Stimulated activated naive CD4-positive, alpha-beta T cell (primary cell): ENCODE measurements at regions not wholly inside any gene's neighbourhood (a gene's known extent, or its start where the extent isn't known, plus 50 kb on each side); places are given as distances from the start of the nearest gene placed in this dataset.

Experiments used
- DNase-seq, 6 experiments: peaks; one replicate each; lab custom pipeline; 2025; lab: John Stamatoyannopoulos, UW

DNA sequence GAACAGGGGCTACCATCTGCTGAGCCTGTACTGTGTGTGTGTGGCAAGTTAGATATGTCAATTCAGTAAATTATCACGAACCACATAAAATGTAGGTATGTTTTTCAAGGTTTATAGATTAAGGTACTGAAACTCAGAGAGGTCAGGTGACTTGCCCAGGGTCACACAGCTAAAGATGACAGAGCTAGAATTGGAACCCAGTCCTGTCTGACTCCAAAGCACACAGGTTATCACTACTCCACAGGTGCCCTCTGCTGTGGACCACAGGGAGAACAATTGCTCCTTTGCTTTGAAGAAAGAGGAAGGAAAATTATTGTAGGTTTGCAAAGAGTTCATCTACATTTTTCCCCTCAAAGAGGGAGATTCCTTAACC, 229.7 kb upstream of the AGAP1 start:
- DNase-seq, result no peak

DNA sequence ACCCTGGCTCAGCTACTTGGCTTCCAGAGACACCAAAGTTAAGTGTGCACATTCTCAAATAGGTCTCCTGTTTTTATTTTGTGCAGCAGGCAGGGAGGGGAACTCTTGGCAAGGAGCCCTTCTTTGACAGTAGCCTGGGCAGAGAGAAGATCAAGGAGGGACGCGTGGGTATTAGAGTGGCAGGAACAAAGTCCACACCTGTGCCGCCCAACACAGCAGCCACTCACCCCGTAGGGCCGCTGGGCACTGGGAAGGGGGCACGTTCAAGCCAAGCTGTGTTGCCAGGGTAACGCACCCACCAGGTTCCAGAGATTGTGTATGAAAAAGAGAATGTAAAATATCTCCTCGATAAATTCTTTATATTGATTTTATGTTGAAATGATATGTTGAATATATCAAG, 229.3 kb upstream of the AGAP1 start:
- no peak for DNase-seq

DNA sequence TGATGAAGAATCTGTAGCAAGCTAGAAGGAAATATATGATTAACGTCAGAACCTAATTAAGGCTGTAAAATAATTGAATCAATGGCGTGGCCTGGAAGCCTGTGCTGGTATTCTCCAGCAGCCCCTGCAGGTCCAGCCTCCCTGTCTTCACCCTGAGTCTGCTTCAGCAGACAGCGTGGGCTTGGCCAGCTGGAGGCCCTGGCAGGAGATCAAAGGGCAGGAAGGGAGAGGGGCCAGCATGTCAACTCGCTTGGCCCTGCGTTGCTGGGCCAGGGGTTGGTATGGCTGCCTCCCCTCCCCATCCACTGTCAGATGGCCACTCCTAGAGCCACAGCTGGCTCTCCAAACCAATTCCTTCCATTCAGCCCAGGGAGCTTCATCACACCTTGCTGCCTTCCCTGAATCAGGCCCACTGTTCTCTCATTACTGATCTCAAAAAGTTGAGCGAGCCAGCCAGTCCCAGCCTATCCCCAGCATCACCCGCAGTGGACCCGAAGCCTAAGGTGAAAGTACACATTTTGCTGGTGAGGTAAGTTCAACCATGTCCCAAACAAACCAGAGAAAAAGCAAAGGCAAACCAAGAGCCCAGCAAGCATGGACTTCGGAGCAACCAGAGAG, 228.4 kb upstream of the AGAP1 start:
- DNase-seq, result no peak

DNA sequence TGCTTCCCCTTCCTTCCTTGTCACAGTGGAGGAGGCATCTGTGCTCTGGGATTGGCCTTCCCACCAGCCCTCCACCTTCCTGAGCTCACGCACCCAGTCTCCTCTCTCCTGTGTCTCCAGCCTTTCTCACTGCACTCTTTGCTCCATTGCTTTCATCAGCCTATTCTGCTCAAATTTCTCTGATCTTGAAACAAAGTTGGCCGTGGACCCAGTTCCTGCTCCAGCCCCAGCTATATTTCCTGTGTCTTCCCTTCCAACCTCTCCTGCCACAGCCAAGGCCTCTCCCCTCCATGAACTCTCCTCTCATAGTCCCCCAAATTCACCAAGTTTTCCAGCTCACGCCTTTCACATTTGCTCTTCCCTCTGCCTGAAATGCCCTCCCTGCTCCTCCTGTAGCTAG, 226.6 kb upstream of the AGAP1 start:
- no peak for DNase-seq

DNA sequence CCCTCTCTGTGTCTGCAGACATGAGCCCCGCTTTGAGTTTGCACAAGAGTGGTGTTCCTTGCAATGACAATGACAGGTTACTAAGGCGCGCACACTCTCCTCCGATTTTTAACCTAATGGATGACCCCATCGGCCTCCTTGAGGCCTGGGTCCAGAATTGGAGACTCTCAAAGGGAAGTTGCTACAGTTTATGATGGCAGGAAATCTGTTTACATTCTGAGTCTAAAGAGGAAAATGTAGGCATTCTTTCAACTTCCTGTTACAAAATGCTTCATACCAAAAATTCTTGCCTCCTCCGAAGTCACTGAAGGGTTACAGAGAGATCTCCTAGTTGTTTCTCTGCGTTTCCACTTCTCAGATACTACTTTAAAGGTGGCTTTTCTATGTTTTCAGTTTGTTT, 225.3 kb upstream of the AGAP1 start:
- no peak for DNase-seq

DNA sequence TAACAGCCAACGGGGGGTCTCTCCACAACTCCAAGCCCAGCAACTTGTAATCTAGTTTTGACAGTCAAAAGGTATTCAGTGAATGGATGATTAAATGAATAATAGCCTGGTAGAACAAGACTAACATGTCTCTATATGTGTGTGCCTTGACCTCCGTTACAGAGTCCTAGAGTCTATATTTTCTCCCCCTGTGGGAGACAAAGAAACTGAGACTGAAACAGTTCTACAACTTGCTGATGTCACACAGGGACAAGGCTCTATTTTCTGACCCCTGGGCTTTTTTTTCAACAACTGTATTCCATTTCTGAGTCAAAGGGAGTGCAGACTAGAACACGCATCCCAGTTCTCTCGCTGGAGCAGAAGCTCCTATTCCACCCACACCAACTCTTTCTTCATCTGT, 223.6 kb upstream of the AGAP1 start:
- no peak for DNase-seq

DNA sequence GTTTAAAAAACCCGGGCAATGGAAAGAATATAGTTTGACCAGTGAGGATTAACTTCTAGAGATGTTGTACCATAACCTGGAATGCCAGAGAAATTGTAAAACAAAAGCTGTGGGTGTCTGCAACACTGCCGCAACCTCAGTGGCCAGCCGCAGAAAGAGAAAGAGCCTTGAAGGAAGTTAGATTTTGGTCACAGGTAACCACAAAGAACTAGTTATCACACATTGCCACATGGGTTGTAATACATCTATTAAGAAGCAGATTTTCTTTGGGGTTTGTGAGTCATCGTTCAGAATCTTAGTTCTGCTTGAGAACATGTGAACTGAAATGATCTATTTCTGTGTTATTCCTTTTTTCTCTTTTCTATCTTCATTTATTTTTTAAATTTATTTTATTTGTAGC, 222.9 kb upstream of the AGAP1 start:
- no peak for DNase-seq

DNA sequence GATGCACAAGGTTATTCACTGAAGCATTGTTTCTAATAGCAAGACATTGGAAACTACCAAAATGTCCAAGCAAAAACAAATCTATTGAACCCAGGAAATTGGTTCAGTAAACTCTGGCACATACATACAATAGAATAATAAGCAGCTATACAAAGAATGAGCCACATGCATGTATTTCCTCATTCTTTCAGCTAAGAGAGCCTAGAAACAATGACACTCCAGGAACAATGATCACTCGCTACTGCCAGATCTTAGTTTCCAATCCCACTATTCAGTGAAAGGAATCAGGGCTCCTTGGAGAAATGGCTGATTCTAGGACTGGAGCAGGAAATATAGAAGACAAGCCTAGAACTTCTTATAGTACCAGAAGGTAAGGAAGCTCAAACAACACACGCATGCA, 221.9 kb upstream of the AGAP1 start:
- no peak for DNase-seq

DNA sequence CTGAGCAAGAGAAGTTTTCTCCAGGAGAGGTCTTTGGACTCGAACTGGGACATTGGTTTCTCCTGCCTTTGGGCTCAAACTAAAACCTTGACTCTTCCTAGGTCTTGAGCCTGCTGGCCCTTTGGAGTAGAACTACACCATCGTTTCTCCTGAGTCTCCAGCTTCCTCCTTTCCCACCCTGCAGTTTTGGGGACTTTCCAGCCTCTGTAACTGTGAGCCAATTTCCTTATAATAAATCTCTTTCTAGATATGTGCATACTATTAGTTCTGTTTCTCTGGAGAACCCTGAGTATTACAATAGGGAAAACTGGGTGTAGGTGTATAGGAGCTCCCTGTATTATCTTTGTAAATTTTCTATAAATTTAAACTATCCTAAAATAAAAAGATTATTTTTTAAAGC, 219.8 kb upstream of the AGAP1 start:
- DNase-seq, result no peak

DNA sequence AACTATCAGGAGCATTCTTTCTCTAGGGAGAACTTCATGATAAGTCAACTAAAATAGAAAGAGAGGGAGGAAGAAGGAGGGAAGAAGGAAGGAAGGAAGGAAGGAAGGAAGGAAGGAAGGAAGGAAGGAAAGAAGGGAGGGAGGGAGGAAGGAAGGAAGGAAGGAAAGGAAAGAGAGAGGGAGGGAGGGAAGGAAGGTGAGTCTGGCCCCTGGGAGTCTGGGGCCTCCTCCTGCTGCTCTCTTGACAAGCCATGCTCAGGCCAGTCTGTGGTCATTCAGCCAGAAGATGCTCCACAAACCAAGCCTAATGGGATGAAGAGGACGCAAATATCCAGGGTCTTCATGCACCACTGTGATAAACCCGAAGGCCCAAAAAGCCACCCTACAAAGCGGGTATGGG, 216.4 kb upstream of the AGAP1 start:
- DNase-seq, result no peak

DNA sequence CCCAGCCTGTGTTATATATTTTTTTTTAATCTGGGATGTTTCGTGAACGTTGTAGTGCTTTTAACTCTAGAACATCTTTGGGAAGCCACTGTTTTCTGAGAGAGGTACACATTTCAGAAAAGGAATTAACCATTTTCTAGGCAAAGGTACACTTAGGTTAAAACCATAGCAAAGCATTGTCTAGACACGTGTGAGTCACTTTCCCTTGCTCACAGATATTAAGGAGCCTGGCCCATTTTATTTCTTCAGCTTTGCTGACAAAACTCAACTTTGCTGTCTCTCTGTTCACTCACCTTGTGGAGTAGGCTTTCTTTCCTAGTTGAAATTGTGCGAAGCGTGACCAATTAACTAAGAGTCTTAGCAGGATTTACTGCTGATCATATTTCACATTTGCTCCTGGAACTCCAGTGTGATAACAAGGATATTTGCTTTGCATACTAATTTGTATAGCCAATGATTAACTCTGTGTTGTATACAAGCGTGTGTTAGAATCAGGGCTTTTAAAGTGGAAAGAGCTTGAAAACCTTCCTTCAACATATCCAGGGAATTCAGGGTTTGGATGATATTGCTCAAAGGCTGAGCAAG, 215.0 kb upstream of the AGAP1 start:
- DNase-seq, result no peak

DNA sequence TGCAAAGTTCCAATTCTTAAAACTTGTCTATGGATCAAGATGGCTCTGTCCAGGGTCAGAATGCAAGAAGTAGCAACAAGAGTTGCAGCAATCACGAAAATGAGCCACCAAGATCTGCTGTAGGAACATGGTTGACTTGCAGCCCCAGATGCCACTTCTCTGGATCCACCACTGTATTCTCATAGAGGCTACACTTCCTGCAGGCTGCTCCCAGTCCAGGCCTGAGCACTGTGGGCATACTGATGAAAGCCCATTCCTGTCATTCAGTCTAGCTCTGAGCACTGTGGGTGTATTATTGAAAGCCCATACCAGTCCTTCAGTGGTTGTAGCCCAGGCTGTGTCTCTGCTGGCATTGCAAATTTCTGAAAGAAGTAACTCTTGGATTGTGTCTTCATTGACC, 213.9 kb upstream of the AGAP1 start:
- DNase-seq, result no peak

DNA sequence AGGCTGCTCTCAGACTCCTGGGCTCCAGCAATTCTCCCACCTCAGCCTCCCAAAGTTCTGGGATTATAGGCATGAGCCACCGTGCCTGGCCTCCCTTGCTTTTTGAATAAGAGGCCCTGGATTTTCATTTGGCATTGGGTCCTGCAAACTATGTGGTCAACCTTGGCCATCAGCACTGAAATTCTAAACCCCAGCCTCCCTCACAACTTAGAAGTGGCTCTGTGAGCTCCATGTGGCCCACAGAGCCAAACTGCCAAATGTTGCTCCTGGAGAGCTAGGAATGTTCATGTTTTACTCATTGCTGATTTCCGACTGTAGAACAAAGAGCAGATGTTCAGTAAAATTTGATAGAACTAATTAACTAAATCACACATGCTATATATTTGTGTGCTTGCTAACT, 210.6 kb upstream of the AGAP1 start:
- DNase-seq, result no peak

DNA sequence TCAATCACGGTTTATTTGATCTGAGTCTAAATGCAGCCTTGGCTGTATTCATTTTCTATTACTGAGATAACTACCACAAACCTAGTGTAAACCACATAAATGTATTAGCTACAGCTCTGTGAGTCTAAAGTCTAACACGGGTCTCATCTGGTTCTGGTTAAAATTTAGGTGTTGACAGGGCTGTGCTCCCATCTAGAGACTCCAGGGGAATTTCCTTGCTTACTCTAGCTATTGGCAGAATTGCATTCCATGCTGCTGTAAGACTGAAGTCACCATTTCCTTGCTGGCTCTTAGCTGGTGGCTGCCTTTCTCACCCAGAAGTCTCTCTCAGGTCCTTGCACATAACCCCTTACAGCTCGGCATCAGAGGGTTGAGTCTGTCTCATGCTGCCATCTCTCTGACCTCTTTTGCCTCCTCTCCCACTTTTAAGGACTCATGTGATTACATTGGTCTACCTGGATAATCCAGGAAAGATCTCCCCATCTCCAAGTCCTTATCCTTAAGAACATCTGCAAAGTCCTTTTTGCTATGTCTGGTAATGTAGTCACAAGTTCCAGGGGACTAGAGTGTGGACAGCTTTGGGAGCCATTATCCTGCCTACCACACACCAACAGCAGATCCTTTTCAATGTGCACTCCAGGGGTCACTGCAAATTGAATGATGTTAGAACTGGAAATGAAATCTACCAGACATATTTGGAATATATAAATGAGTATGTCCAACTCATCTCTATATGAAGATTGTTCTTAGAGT, 207.0 kb upstream of the AGAP1 start:
- no peak for DNase-seq

DNA sequence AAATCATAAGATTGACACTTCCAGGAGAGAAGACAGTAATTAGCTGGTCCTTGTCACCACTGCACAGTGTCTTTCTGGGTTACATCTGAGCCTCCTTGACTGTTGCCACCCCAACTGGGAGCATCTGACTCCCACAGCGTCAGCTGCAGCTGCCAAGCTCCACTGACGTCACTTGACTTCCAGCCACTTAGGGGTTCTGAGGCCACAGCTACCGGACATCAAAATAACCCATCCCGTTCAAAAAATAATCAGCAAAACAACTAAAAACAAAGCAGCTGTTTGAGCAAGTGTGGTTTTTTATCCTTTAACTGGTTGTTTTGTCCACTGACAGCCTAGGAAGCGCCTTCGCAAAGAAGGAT, 206.5 kb upstream of the AGAP1 start:
- DNase-seq, result no peak

DNA sequence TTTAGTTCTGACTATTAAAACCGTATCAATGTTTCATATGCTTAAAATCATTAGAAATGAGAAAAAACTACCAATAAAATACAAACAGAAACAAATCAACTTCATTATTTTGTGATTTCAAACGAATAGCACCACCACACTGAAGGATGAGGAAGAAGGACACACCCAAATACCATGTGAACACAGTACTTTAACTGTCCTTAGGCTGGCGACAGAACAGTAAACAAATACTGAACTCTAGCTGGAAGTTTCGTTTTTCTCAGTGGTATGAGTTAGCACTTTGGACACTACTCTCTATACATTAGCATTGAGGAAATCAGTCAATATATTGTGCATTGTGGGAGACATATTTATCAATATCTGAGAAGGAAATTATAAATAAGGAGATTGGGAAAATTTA, 202.4 kb upstream of the AGAP1 start:
- DNase-seq, result no peak

DNA sequence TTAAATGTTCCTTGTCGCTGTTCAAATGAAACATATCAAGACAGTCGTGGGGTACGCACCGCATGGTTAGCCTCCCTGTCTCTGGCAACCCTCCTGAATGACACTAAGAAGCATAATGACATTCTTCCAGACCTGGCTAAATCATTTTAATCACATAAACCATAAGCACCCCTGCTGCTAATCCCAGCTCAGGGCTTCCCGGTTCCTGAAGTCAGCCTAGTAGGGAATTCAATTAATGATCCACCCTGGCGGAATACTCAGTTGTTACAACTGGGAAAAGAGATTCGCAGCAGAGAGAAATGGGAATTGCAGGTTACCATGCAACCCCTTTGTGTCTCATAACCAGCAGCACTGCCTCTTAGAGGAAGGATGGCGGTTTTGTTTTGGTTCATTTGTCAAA, 200.8 kb upstream of the AGAP1 start:
- DNase-seq, result no peak

DNA sequence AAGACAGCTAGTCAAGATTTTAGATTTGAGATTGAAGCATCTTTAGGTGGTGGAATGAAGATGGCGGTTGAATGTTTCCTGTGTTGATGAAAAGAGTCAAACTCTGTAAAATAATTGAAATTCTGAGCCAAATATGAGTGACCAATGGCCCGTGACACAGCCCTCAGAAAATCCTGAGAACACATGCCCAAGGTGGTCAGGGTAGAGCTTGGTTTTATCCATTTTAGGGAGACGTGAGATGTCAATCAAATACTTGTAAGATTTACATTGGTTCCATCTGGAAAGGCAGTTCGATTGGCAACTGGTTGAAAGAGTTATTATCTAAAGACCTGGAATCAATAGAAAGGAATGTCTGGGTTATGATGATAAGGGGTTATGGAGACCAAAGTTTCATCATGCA, 198.0 kb upstream of the AGAP1 start:
- DNase-seq, result no peak

DNA sequence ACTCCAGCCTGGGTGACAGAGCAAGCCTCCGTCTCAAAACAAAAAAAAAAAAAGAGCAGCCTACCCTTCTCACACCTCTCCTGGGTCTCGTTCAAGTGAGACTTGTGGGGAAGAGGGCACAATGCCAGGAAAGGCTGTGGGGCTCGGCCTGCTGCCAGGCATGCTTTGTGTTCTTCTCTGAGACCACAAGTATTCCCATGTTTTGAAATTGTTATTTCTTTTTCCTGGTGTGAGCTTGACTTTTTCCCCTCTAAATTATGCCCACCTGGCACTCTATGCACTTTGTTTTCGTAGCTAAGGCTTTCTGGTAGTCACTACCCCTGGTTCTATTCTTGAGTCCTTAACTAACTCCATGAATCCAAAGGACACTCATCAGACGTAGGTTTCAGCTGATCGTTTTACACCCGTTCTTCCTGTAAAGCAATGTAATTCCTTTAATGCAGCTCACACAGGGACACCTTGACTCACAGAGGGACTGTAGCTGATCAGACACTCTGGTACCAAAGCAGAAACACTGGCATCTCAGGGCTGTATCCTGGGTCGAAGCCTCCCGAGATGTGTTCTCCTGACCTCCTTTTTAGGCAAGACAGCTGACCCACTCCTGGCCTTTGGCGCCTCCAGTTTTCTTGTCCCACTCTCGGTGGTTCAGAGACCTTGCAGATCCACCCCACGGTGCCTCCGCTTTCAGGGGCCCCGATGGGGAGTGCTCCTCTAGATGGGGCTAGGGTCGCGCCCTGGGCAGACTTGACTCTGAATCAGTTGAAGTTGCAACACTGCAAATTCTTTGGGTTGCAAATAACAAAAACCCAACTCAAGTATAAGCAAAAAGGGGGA, 193.3 kb upstream of the AGAP1 start:
- no peak for DNase-seq

DNA sequence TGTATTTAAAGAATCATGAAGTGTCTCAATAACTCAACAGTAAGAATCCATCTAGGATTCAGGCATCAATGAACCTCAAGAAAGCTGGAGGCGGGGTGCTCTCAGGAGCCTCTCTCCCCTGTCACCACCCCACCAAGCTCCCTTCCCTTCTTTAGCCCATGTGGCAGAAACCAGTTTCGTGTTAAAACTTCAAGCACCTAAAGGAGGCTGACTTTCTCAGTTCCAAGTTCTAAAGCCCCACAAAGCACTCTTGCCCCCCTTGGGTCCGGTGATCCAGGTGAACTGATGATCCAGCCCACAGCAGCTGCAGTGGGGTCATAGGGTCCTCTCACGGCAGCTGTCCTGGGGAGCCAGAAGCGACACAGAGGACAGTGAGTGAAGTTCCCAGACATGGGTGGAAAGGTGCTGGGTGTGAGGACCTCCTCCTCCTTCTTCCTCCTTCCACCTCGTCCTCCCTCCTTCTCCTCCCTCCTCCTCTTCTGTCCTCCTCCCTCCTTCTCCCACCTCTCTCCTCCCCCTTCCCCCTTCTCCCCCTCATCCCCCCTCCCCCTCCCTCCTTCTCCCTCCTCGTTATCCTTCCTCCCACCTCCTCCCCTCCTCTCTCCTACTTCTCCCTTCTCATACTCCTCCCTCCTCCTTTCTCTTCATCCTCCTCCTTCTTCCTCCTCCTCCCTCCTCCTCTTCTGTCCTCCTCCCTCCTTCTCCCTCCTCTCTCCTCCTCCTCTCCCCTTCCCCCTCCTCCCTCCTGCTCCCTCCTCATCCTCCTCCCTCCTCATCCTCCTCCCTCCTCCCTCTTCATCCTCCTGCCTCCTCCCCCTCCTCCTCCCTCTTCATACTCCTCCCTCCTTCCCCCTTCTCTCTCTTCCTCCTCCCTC, 192.4 kb upstream of the AGAP1 start:
- DNase-seq, result no peak

DNA sequence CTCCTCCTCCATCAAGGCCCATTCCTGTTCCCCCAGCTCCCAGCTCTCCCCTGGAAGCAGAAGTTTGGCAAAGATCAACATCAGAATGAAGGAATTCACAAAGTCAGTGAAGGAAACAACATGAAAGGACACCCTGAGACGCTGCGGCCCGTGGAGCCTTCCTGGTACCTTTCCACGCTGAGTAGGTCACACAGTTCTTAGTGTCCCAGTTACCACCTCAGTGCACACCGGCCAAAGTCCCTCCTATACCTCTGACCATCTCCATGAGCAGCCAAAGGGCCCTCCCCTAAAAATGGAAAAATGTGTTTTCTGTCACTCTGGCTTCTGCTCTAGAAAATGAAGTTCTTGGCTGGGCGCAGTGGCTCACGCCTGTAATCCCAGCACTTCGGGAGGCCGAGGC, 191.6 kb upstream of the AGAP1 start:
- DNase-seq, result no peak
